22Rv1 (cell line): ENCODE measurements at regions not wholly inside any gene's neighbourhood (a gene's known extent, or its start where the extent isn't known, plus 50 kb on each side); places are given as distances from the start of the nearest gene placed in this dataset.

Experiments
- H3K27ac ChIP-seq: fragments of 450-650 bp; 2 replicates; pipeline ENCODE4 v1.5.1; 2017
- CTCF ChIP-seq: fragments of 450-650 bp; IDR thresholded peaks from 2 replicates; pipeline ENCODE4 v1.5.1; 2017; ENCODE audit warnings: mild to moderate bottlenecking
- ZFX ChIP-seq: fragments of 450-650 bp; IDR thresholded peaks from 2 replicates; pipeline ENCODE4 v1.6.1; 2017; ENCODE audit warnings: antibody characterized with exemption, borderline replicate concordance

- H3K27ac ChIP-seq: no peak overlapping the region
- TF ChIP-seq ZFX (no peak), CTCF (no peak)
These were observed 282.1 kb downstream of the BCOR start for GRCh38 chrX:39815631-39816030.

DNA sequence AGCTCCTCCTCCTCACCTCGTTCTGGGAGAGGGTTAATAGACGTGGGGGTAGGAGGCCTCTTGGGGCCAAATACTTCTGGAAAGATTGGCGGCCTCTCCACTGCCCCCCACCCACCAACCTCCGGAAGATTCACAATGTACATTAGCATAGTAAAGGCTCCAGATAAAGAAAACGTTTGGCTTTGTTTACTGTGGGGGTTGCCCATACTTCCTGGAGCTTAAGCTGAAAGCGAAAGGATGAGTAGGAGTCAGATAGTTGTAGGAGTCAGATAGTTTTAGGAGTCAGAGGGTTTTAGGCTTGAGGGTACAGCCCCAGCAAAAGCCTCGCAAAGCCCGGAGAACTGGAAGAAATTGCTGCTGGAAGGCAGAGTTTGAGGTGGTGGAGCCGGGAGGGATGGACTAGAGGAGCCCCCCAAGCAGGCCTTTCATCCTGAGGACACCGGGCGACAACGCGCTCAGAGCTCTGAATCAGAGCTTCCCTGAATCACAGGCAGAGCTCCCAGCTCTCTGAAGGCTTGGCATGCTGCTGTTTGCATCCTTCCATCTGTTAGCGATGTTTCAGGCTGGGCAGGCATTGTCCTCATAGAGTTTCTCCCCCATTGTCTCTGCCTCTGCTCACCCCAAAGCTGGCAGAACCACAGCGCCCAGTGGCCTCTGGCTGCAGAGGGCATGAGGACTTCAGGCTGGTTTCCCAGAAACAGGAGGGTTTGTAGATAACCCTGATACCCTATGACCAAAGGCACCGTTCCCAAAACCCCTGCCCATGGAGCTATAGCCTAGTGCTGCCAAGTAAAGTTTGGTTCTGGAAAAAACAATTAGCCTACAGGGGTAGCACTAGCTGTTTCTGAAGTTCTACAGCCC lies 280.7 kb downstream of the BCOR start:
- TF ChIP-seq ZFX (no peak), CTCF (no peak)
- H3K27ac ChIP-seq: no peak overlapping the region

DNA sequence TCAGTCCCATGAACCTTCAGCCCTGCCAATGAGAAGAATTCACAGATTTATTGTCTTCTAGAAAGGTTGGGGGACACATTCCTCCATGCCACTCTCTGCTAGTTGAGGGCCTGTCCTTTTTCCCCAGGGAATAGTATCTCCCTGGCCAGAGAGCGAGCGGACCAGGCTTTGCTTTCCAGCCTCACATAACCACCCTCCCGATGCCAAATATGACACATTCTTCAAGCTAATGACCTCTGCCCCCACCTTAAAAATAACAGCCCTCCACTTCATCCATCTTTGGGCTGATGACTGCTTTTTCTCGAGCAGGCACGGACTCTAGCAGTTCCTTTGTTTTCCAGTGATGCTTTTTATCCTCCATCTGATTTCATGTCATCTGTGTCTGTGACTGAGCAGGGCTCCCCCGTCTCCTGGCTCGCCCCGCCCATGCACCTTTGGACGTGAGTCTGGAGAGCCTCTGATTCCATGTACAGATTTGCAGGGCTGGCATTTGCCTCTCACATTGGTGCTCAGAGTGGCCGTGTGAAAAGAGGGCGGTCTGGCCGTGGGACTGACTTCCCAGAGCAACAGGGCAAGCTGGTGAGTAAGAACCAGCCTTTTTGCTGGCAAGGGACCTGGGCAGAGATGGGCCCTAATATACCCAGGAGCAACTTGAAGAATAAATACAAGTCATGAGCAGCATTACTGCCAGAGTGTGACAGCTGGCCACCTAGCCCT lies 279.8 kb downstream of the BCOR start:
- TF ChIP-seq CTCF (no peak), ZFX (no peak)
- no peak overlapping the region for H3K27ac ChIP-seq

- no peak overlapping the region for H3K27ac ChIP-seq
- no peak for TF ChIP-seq ZFX
- no peak for TF ChIP-seq CTCF
These were observed 279.0 kb downstream of the BCOR start for GRCh38 chrX:39818750-39819149.

DNA sequence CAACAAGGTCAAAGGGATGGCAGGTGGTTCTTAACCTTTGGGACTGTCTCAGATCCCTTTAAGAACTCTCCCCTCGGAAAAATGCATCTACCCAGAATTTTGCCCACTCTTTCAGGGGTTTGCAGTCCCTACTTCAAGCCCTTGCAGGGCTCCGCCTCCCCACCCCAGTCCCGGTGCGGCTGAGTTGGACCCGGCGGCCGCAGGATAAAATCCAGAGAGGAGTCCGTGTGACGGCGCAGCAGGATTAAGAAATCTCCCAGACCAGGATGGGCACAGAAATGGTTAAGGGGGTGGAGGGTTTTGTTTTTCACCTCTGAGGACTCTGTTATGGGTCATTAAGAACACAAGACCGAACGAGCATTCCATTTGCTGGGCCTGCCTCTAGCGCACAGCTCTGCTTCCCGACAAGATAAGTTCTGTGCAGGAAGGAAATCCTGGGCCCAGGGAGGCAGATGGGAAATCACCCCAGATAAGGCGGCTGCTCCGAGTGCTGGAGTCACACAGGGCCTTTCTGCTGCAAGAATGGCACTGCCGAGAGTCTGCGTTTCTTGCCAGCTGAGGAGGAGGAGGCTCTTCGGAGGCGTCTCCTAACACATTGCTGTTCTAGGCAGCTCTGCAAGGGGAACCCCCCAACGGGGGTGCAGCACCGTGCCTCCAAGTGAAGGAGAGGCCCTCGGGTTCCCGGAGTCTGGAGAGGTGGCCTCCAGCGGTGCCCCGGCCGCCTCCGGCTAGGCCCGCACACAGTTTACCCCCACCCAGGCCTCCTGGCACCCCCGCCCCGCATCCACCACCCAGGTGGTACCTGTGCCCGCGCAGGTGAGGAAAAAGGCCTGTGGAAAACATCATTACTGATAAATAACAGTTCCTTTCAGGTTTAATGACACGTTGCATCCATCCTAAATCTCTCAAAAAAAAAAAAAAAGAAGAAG lies 277.6 kb downstream of the BCOR start:
- TF ChIP-seq CTCF (no peak), ZFX (no peak)
- H3K27ac ChIP-seq: no peak overlapping the region

- H3K27ac ChIP-seq: no peak overlapping the region
- no peak for TF ChIP-seq ZFX
- TF ChIP-seq CTCF: no peak
These were observed 276.6 kb downstream of the BCOR start for GRCh38 chrX:39820938-39821708.
